ENCODE measurements at regions not wholly inside any gene's neighbourhood (a gene's known extent, or its start where the extent isn't known, plus 50 kb on each side); places are given as distances from the start of the nearest gene placed in this dataset.

DNA sequence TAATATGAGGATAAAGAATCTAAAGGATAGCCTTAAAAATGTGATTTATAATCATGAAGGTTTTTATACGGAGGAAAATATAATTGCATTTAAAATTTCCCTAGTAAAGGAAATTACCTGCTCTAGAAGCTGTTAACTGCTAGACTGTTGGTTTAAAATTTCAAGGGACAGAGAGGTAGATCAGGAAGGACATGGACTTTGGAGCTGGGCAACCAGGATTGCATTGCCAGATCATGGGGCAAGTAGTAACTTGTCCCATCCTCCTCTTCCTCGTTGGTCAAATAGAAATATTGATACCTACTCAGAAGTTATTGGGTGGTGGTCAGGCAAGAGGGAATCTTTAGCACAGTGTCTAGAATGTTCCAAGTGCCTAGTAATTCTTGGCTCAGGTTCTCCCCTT lies 525.1 kb downstream of the MFSD1 start:
- TF ChIP-seq, protein P1, sequence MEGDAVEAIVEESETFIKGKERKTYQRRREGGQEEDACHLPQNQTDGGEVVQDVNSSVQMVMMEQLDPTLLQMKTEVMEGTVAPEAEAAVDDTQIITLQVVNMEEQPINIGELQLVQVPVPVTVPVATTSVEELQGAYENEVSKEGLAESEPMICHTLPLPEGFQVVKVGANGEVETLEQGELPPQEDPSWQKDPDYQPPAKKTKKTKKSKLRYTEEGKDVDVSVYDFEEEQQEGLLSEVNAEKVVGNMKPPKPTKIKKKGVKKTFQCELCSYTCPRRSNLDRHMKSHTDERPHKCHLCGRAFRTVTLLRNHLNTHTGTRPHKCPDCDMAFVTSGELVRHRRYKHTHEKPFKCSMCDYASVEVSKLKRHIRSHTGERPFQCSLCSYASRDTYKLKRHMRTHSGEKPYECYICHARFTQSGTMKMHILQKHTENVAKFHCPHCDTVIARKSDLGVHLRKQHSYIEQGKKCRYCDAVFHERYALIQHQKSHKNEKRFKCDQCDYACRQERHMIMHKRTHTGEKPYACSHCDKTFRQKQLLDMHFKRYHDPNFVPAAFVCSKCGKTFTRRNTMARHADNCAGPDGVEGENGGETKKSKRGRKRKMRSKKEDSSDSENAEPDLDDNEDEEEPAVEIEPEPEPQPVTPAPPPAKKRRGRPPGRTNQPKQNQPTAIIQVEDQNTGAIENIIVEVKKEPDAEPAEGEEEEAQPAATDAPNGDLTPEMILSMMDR (IDR thresholded peaks at IDR 0.05; ENCODE audit: low read depth, low read length, poor library complexity, severe bottlenecking): no peak
- TF ChIP-seq EZH2phosphoT487 (IDR thresholded peaks at IDR 0.05; ENCODE audit: borderline replicate concordance, low read length): no peak

Measured in DOHH2 (cell line).